ENCODE measurements at regions not wholly inside any gene's neighbourhood (a gene's known extent, or its start where the extent isn't known, plus 50 kb on each side); places are given as distances from the start of the nearest gene placed in this dataset.

- TF ChIP-seq, protein P1, sequence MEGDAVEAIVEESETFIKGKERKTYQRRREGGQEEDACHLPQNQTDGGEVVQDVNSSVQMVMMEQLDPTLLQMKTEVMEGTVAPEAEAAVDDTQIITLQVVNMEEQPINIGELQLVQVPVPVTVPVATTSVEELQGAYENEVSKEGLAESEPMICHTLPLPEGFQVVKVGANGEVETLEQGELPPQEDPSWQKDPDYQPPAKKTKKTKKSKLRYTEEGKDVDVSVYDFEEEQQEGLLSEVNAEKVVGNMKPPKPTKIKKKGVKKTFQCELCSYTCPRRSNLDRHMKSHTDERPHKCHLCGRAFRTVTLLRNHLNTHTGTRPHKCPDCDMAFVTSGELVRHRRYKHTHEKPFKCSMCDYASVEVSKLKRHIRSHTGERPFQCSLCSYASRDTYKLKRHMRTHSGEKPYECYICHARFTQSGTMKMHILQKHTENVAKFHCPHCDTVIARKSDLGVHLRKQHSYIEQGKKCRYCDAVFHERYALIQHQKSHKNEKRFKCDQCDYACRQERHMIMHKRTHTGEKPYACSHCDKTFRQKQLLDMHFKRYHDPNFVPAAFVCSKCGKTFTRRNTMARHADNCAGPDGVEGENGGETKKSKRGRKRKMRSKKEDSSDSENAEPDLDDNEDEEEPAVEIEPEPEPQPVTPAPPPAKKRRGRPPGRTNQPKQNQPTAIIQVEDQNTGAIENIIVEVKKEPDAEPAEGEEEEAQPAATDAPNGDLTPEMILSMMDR (IDR thresholded peaks at IDR 0.05; ENCODE audit: low read depth, low read length) = no peak
- DNase-seq (ENCODE audit: extremely low read depth, low read depth) = no peak
Observed at GRCh38 chr2:238973038-238973739, 125.3 kb downstream of the TWIST2 start.

- no peak for DNase-seq (ENCODE audit: extremely low read depth, low read depth)
- TF ChIP-seq, protein P1 (IDR thresholded peaks at IDR 0.05; ENCODE audit: low read depth, low read length) = no peak
Observed at GRCh38 chr2:238974081-238974480, 126.2 kb downstream of the TWIST2 start.

GRCh38 chr2:238974501-238975166, 126.7 kb downstream of the TWIST2 start:
- TF ChIP-seq, protein P1 (IDR thresholded peaks at IDR 0.05; ENCODE audit: low read depth, low read length) = peak; percentile 68

DNA sequence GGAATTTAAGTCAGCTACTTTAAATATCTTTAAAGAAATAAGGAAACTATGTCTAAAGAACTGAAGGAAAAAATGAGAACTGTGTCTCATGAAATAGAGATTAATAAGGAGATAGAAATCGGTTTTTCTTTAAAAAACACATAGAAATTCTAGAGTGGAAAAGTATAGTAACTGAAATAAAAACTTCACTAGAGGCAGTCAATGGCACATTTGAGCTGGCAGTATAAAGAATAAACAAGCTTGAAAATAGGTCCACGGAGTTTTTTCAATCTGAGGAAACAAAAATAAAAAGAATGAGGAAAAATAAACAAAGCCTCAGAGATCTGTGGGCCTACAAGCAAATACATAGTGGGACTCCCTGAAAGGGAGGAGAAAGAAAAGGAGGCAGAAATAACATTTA, 127.5 kb downstream of the TWIST2 start:
- TF ChIP-seq, protein P1 (IDR thresholded peaks at IDR 0.05; ENCODE audit: low read depth, low read length) = no peak
- DNase-seq (ENCODE audit: extremely low read depth, low read depth) = no peak

More at GRCh38 chr2:238974501-238975166, 126.7 kb downstream of the TWIST2 start:
- DNase-seq (ENCODE audit: extremely low read depth, low read depth) = peak; percentile 88

DNA sequence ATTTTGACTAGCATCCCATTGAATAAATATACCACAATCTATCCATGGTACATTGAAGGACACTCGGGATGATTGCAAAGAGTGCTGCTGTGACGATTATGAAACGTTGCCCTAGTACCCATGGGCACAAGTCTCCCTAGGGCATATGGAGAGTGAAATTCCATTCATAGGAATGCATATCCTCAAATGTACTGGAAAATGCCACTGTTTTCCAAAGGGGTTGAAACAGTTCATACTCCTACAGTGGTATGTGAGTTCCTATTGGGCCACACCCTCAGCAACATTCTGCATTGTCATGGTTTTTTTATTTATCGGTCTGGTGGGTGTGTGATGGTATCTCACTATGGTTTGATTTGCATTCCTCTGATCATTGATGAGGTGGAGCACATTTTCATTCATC, 130.6 kb downstream of the TWIST2 start:
- TF ChIP-seq, protein P1 (IDR thresholded peaks at IDR 0.05; ENCODE audit: low read depth, low read length) = no peak
- DNase-seq (ENCODE audit: extremely low read depth, low read depth) = no peak

DNA sequence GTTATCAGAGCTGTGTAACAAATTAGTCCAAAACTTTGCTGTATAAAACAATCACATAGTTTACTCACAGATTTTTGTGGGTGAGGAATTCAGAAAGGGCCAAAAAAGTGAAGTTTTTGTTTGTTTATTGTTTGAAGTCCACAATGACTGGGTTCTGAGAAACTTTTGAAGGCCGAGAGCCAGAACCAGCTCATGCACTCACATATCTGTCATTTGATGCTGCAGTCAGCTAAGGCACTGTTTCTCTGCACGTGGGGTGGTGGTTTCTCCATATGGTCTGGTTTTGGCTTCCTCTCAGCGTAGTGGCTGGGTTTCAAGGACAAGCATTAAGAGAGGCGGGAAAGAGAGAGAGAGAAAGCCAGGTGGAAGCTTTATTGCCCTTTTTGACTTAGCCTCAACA, 131.8 kb downstream of the TWIST2 start:
- DNase-seq (ENCODE audit: extremely low read depth, low read depth) = no peak
- TF ChIP-seq, protein P1 (IDR thresholded peaks at IDR 0.05; ENCODE audit: low read depth, low read length) = no peak

- DNase-seq (ENCODE audit: extremely low read depth, low read depth) = no peak
- TF ChIP-seq, protein P1 (IDR thresholded peaks at IDR 0.05; ENCODE audit: low read depth, low read length) = no peak
Observed at GRCh38 chr2:238985041-238985729, 137.3 kb downstream of the TWIST2 start.

Measured in AG09319 (cell line).